GM21576 (cell line): ENCODE measurements at regions not wholly inside any gene's neighbourhood (a gene's known extent, or its start where the extent isn't known, plus 50 kb on each side); places are given as distances from the start of the nearest gene placed in this dataset.
"Not testable (repeated sequence)": the region's sequence is repeated elsewhere in the genome, so short reads cannot be mapped to it uniquely, and the experiment has no call there.

Source experiments
- ATAC-seq: cut with Tn5 transposase; IDR thresholded peaks from one replicate; pipeline ENCODE4 v1.9.1; 2021; ENCODE audit warnings: mild to moderate bottlenecking, moderate library complexity; ENCODE audit not compliant: unreplicated experiment

DNA sequence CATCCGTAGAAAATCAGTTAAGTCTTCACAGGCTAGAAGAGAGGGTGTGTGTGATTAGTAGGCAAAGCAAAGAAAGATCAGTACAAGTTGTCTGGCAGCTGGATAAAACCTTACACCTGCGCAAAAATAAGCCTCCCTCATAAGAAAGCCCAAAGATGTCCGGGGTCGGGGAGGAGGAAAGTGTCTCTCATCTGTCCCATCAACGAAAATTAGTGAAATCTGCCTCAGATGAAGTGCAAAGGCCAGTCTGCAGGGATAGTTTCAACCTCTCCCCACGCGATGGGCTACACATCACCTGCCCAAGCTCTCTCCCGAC is 333.9 kb downstream of the SRGAP2C start:
- no peak for ATAC-seq

DNA sequence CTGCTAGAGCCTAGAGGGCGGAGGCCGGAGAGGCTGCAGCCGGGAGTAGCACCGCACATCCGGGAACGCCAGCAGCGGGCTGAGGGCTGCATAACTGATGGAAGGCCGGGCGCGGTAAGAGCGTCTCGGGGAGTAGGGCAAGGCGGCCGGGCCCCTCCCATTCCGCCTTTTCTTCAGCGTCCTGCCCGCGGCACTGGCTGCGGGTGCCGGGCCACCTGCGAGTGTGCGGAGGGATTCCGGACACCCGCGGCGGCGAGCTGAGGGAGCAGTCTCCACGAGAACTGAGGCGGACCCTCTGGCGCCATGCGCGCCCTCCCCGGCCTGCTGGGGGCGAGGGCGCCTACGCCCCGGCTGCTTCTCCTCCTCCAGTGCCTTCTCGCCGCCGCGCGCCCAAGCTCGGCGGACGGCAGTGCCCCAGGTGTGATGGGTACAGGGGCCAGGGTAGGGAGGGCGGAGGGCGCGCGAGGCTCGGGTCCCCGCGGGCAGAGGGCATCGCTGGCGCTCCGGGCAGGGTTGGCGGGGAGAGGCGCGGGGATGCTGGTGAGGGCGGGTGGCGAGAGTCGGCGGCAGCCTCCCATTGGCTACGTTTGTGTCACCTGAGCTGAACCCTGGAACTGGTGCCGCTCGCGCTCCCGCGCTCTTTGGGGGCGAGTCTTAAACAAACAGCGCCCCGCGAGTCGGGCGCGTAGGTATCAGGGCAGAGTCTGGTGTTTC is 334.4 kb downstream of the SRGAP2C start:
- no peak for ATAC-seq

DNA sequence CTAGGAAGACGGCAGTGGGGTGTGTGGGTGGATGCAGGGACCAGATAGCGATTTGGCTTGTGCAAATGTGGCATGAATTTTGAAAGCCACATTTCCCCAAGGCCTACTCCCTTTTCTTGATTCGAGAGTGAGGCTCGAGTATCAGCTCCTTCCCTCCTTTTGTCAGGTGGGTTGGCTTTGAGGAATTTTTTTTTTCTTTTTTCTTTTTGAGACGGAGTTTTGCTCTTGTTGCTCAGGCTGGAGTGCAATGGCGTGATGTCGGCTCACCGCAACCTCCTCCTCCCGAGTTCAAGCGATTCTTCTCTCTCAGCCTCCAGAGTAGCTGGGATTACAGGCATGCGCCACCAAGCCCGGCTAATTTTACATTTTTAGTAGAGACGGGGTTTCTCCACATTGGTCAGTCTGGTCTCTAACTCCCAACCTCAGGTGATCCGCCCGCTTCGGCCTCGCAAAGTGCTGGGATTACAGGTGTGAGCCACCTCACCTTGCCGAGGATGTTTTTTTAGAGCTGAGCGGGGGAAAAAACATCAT is 335.0 kb downstream of the SRGAP2C start:
- not testable (repeated sequence) for ATAC-seq

DNA sequence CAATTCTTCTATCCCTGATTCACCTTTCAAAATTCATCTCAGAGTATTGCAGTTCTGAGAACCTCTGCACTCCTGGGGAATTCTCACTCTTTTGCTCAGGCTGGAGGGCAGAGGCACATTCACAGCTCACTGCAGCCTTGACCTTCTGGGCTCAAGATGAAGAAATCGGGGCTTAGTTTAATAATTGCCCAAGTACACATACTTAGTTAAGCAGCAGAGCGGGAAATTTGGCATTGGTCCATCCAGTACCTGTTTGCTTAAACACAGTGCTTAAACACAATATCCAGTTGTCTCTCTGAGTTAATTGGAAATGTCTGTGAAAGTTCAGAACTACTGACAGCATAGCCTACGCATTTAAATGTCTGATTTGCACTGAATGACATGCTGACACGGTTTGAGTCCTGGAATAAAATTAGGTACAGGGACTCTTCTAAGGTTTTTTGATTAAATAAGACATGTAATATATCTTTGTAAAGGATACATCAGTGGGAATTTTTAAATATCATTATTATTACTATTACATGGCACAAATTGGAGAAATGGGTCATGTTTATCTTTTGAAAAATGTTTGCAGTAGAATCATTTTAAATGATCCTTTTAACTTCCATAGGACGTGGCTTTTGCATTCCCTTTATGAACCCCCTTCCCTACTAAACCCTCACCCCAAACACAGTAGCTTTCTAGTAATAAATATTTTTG is 337.4 kb downstream of the SRGAP2C start:
- ATAC-seq = no peak

DNA sequence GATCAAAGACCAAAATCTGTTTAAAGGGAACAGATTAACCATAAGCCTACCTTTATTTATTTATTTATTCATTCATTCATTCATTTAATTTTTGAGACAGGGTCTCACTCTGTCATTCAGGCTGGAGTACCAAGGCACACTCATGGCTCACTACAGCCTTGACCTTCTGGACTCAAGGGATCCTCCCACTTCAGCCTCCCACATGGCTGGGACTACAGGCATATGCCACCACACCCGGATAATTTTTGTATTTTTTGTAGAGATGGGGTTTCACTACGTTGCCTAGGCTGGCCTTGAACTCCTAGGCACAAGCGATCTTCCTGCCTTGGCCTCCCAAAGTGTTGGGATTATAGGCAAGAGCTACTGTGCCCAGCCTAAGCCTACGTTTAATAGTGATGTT is 338.3 kb downstream of the SRGAP2C start:
- not testable (repeated sequence) for ATAC-seq

DNA sequence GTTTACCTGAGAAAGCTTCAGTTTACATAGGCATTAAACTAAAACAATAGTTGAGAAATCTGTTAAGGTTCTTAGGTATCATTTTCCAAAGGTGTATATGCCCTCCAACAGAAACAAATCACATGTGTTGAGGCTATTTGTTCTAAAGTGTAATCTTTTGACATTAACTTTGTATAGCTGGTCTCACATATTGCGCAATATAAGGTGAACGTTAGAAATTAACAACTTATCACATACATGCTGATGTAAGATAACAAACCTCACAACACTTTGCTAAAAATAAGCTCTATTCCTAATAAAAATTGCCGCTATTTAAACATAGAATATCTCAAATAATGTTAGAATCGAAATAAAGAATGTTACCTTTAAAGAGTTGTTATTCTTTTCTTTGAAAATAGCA is 340.6 kb downstream of the SRGAP2C start:
- no peak for ATAC-seq

DNA sequence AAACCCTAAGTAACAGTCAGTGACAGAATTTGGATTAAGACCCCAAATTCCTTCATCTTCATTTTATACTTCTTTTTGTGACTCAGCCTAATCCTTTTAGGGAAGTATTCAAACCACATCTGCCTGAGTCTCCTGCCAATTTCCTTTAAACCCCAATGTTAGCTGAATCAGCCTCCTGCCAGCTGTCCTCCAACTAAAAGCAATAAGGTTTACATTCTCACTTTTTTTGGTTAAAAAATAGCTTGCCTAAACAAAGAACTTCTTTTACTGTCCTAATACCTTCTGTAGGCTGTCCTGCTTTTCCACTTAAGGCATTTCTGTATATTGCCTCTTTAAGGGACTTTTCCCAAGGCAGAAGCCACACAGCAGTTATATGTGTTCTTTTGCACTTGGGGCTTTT is 344.2 kb downstream of the SRGAP2C start:
- ATAC-seq = not testable (repeated sequence)

DNA sequence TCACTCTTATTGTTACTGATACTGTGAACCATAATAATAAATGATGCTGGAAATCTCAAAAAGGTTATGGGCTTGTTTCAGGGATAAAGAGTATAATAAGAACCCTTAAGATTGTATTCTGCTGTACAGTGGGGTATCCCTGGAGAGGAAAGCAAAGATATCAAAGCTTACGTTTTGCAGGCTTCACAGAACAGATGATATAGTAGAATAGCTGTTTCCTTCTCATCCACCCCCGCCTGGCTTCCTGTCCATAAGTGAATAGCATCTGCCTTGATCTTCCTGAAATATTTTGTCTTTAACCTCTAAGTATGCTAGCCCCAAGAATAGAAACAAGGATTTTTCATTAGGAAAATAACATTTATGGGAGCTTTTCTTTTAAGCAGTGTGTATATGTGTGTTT is 345.3 kb downstream of the SRGAP2C start:
- ATAC-seq = not testable (repeated sequence)

DNA sequence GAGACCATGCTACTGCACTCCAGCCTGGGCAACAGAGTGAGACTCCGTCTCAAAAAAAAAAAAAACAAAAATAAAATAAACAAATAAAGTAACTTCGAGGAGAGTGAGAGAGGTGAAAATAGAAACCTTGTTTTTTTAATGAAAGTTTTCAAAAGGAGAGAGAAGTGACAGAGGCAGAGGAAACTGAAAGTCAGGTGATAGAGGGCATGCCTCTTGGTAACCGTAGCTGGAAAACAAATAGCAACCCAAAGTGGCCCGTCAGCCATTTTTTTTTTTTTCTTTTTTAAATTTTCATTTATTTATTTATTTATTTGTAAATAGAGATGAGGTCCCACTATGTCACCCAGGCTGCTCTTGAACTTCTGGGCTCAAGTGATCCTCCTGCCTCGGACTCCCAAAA is 347.0 kb downstream of the SRGAP2C start:
- not testable (repeated sequence) for ATAC-seq

DNA sequence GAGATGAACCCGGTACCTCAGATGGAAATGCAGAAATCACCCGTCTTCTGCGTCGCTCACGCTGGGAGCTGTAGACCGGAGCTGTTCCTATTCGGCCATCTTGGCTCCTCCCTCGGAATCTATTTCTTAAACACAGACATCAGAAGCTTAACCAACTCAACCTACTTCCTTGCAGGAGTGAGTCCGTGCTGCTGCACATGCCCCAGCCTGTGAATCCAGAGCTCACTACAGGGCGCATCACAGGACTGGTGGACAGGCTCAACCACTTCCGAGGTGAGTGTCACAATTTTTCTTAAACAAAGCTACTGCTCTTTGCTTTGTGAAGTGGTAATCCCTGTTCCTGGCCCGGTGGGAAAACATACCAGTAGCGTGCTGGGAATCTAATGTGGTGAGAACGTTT is 353.4 kb downstream of the SRGAP2C start:
- ATAC-seq = not testable (repeated sequence)

DNA sequence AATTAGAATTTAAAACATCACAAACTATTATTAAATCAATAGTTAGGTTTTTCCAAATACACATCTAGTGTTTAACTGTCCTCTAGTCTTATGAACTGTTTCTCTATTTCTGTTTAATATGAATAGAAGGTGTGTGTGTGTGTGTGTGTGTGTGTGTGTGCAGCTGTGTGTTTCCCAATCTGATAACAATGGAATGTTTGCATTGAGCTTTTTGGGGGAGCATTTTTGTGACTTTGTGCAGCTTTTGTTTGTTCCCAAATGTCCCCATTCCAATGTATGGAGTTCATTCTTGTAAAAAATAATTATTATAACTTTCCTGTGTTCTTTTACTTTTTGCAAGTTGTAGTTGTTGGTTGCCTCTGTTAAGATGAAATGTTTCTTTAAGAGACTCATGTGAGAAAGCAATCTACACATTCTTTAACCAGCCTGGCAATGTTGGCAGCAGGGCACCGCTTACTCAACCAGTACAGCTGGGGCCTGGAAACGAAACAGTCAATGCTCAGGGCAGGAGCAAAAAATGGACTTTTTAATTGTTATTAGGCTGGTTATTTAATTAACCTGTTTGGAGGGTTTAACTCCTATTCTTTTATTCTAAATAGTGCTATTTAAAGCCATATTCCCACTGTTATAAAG is 354.3 kb downstream of the SRGAP2C start:
- no peak for ATAC-seq

DNA sequence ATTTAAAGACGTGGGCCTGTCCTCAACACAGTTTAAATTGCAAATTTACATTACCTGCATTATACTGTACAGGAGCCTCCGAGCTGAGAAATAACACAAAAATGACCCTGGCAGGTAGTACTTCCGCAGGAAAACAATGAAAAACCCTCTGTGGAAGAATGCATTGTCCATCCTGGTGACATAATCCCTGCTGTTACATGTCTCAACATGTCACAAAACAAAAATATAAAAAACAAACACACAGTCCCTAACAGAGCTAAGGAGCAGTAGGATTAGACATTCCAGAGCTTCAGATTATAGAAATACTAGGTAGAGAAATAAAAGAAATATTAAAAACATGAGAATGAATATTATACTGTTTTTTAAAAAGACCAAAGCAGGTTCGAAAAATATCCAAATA is 359.2 kb downstream of the SRGAP2C start:
- not testable (repeated sequence) for ATAC-seq

DNA sequence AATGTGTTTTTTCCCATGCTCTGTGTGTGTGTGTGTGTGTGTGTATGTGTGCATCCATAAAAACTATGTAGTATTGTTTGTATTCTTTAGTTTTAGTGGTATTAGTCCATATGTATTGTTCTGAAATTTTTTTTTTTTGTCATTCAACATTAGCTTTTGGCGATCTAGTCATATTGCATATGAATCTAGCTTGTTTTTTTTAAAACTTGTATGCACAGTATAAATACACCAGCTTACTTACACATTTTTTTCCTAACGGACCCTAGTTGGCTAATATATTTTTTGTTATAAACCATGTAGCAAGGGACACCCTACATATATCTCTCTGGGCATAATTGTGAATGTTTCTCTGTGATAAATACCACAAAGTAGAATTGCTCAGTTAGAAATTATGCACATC is 359.7 kb downstream of the SRGAP2C start:
- ATAC-seq = no peak

DNA sequence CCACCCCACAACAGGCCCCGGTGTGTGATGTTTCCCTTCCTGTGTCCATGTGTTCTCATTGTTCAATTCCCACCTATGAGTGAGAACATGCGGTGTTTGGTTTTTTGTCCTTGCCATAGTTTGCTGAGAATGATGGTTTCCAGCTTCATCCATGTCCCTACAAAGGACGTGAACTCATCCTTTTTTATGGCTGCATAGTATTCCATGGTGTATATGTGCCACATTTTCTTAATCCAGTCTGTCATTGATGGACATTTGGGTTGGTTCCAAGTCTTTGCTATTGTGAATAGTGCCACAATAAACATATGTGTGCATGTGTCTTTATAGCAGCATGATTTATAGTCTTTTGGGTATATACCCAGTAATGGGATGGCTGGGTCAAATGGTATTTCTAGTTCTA is 361.1 kb downstream of the SRGAP2C start:
- ATAC-seq = not testable (repeated sequence)

DNA sequence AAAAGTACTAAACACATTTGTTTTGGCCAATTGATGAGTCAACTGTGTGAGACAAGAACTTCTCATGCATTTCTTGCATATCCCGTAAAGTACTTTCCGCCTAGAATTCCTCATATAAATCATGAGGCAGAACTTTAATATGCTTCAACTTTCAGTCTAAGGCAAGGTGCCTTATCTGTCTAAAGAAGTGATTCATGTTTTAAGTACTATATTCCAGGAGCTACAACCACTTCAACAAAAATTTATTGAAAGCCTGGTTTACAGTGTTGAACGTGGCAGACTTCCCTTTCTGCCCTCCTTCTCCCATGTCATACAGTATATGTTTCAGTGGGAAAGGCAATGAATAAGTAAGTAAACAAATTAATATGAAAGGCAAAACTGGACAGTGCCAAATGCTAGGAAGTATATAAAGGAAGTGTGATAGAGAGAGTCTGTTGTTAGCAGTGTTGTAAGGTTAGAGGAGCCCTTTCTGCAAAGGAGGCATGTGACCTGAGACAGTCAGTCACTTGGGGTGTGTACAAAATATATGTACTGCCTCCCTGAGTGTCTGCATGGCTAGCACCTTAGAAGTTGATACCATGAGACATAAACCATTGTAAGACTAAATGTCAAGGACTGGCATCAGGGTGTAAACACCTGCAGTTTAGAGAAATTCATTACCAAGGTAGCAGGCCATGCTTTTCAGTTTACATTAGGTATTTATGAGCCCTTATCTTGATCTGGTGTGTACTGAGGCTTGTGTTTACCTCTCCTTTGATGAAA is 362.2 kb downstream of the SRGAP2C start:
- ATAC-seq = no peak

DNA sequence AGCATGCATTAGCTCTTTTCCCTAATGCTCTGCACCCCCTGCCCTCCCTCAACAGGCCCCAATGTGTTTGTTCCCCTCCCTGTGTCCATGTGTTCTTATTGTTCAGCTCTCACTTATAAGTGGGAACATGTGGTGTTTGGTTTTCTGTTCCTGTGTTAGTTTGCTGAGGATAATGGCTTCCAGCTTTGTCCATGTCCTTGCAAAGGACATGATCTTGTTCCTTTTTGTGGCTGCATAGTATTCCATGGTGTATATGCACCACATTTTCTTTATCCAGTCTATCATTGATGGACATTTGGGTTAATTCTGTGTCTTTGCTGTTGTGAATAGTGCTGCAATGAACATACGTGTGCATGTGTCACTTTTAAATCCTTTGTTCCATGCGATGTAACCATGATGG is 363.0 kb downstream of the SRGAP2C start:
- not testable (repeated sequence) for ATAC-seq

DNA sequence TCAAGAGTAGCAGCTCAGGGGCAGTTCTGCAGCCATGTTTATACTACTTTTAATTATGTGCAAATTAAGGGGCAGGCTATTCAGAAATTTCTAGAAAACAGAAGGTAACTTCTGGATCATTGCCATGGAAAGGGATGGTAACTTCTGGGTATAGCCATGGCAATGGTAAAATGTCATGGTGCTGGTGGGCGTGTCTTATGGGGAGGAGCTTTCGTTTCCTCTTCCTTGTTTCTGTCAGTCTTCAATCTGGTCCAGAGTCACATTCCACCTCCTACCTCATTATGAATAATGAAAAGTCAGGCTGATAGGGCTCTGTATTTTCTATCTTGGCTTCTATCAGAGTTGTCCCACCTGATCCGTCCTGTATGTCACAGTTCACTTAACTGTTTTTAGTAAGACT is 366.0 kb downstream of the SRGAP2C start:
- not testable (repeated sequence) for ATAC-seq

DNA sequence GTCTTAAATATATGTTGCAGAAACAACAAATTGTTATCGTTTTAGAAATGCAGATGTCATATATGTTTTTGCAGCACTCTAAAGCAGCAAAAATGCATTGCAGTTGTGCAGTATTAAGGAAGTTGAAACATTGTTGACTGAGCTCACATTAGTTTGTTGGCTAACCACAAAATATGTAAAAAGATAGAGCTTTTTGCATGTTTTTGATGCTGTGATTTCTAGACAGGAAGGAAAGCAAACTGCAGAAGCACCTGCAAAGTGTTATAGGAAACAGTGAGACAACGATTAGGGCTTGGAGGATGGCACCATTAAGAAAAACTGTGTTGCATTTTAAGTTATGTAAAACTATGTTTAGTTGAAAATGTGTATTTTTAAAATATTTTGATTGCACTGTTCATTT is 366.7 kb downstream of the SRGAP2C start:
- ATAC-seq = not testable (repeated sequence)

DNA sequence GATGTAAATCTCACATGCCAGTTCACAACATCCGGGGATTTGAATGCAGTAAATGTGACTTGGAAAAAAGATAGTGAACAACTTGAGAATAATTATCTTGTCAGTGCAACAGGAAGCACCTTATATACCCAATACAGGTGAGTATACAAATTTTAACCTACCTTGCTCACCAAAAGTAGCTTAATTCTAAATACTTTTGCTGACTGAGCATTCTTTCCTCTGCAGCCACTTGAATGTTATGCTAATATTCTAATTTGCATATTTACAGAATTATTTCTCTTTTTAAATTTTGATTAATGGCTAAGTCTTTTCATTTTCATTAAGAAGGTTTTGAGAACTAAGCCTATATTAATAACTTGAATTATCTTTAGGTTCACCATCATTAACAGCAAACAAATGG is 371.8 kb downstream of the SRGAP2C start:
- not testable (repeated sequence) for ATAC-seq

DNA sequence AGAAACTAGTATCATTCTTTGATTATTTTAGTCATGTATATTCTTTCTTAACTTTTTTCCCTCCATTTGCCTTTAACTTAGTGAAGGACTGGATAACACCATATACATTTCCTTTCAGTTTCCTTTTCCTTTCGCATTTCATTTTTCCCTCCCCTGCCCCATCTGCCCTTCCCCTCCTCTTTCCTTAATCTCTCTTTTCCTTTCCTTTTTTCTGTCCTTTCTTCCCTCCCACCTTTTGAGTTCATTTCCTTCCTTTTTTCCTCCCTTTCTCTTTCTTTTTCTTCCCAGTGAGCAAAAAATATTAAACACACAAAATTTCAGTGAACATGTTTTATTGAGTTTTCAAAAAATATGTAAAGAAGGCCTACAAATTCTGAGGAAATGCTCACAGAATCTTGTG is 373.3 kb downstream of the SRGAP2C start:
- not testable (repeated sequence) for ATAC-seq

DNA sequence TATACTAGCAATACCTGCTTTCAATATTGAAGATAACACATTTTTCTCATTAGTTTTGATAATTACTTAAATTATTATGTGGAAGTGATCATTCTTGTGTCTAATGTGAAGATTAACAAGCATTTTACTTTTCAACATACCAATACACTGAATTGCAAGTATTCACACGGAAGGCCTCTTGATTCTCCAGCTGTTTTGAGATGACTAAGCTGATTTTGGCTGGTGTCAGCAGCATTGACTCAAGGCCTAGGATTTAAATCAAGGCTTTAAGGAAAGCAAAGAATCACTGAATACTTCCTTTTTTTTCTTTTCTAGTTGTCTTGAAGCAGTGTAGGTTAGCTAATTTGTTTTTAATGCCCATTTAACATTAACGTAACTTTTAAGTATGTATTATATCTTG is 373.7 kb downstream of the SRGAP2C start:
- no peak for ATAC-seq
